RWPE2 (cell line): ENCODE measurements at regions not wholly inside any gene's neighbourhood (a gene's known extent, or its start where the extent isn't known, plus 50 kb on each side); places are given as distances from the start of the nearest gene placed in this dataset.

Experiments
- ATAC-seq: fragments of 200-7000 bp; cut with Tn5 transposase; 3 replicates; pipeline ENCODE4 v1.9.1; 2021; ENCODE audit warnings: low read depth
- DNase-seq: peaks from one replicate; pipeline ENCODE4 v3.0.0-alpha.2; 2020; ENCODE audit warnings: low spot score
- H3K27ac ChIP-seq: fragments of 450-650 bp; 2 replicates; pipeline ENCODE4 v1.5.1; 2017; ENCODE audit warnings: mild to moderate bottlenecking; ENCODE audit not compliant: poor library complexity, severe bottlenecking
- H3K27me3 ChIP-seq: fragments of 250-450 bp; sonication (Bioruptor Pico); 2 replicates; pipeline ENCODE4 v1.5.1; 2021; ENCODE audit warnings: mild to moderate bottlenecking, moderate library complexity; ENCODE audit not compliant: insufficient read depth, poor library complexity, severe bottlenecking
- H3K36me3 ChIP-seq: fragments of 250-450 bp; sonication (Bioruptor Pico); 2 replicates; pipeline ENCODE4 v1.5.1; 2020; ENCODE audit warnings: low read depth, mild to moderate bottlenecking, moderate library complexity
- H3K4me1 ChIP-seq: fragments of 250-450 bp; sonication (Bioruptor Pico); 2 replicates; pipeline ENCODE4 v1.5.1; 2021; ENCODE audit warnings: mild to moderate bottlenecking, moderate library complexity; ENCODE audit not compliant: insufficient read depth, poor library complexity, severe bottlenecking
- H3K4me3 ChIP-seq: fragments of 250-450 bp; sonication (Bioruptor Pico); 2 replicates; pipeline ENCODE4 v1.5.1; 2021; ENCODE audit warnings: mild to moderate bottlenecking, moderate library complexity; ENCODE audit not compliant: severe bottlenecking
- H3K9me3 ChIP-seq: fragments of 250-450 bp; sonication (Bioruptor Pico); 2 replicates; pipeline ENCODE4 v1.5.1; 2021; ENCODE audit warnings: mild to moderate bottlenecking, moderate library complexity; ENCODE audit not compliant: severe bottlenecking
- CTCF ChIP-seq: fragments of 450-650 bp; IDR thresholded peaks from one replicate; pipeline ENCODE4 v1.5.1; 2017; ENCODE audit warnings: mild to moderate bottlenecking, moderate library complexity; ENCODE audit not compliant: poor library complexity, severe bottlenecking

DNA sequence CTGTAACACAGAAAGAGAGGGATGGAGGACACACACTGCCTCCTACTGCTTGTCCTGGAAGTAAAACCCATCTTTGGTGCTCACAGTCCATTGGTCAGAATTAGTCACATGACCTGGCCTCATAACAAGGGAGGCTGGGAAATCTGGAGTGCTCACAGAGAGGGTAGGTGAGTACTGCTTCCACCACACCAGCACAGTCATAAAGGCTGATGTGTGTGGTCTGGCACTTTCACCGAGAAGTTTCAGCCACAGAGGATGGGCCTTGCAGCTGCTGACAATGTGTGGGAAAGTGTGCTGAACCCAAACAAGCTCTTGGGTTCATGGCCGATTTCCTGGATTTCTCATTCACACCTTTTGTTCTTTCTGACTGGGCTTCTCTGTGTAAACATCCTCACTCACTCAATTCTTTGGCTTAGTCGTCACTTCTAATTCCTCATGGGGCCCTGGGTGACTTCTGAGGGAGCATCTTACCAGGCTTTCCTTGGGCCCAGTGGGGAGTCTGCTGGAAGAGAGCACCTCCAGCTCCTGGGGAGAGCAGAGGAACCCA lies 100.7 kb downstream of the ASB7 start:
- ATAC-seq, result peak; percentile 52
- no peak overlapping the region for H3K4me3 ChIP-seq
- H3K9me3 ChIP-seq, result no peaks in the 10 kb centered on the region
- H3K4me1 ChIP-seq, result peaks cover 26% of the 10 kb centered on the region
- peak; percentile 59 for DNase-seq
- H3K36me3 ChIP-seq, result no peaks in the 10 kb centered on the region
- no peaks in the 10 kb centered on the region for H3K27me3 ChIP-seq
- TF ChIP-seq CTCF, result peak; percentile 22
- peak overlapping the region; percentile 53 for H3K27ac ChIP-seq

- no peak for TF ChIP-seq CTCF
- no peak overlapping the region for H3K4me3 ChIP-seq
- H3K36me3 ChIP-seq, result no peaks in the 10 kb centered on the region
- H3K9me3 ChIP-seq, result no peaks in the 10 kb centered on the region
- H3K27me3 ChIP-seq, result no peaks in the 10 kb centered on the region
- peak overlapping the region; percentile 53 for H3K27ac ChIP-seq
- DNase-seq (peak; percentile 44), ATAC-seq (no peak)
- H3K4me1 ChIP-seq, result peaks cover 26% of the 10 kb centered on the region
These were observed 101.3 kb downstream of the ASB7 start for GRCh38 chr15:100703671-100704070.

DNA sequence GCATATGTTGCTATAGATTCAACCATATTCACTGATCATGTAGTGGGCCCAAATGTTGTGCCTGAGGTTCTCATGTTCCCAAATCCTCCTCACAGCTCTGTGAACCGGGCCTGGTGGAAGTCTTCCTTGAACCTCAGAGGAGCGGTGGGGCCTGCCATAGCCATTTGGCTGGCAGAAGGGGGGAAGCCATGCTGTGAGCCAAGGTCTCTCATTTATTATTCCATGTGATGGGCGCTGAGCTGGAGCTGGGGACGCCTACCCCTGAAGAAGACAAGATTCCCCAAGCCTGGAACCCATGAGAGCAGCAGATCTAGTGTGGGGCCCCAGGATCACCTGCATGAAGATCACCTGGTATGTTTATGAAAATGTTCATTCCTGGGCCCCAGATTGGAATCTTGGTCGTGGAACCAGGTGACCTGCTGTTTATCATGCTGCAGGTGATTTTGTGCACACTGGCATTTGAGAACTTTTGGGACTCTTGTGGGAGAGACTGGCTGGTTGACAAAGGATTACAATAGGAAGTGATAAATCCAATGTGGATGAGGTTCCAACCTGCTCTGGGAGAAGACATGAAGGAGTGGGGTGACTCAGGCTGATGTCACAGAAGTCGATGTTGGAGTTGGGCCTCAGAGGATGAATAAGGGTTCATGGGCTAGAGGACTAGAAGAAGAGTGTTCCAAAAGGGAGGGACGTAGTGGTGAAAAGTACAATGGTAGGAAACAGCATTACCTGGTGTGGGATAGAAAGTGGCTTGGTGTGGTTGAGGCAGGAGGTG lies 102.1 kb downstream of the ASB7 start:
- peak overlapping the region; percentile 53 for H3K27ac ChIP-seq
- no peaks in the 10 kb centered on the region for H3K27me3 ChIP-seq
- H3K36me3 ChIP-seq, result no peaks in the 10 kb centered on the region
- H3K4me1 ChIP-seq, result peaks cover 26% of the 10 kb centered on the region
- peak; percentile 79 for DNase-seq
- no peaks in the 10 kb centered on the region for H3K9me3 ChIP-seq
- no peak overlapping the region for H3K4me3 ChIP-seq
- peak; percentile 89 for ATAC-seq
- no peak for TF ChIP-seq CTCF

DNA sequence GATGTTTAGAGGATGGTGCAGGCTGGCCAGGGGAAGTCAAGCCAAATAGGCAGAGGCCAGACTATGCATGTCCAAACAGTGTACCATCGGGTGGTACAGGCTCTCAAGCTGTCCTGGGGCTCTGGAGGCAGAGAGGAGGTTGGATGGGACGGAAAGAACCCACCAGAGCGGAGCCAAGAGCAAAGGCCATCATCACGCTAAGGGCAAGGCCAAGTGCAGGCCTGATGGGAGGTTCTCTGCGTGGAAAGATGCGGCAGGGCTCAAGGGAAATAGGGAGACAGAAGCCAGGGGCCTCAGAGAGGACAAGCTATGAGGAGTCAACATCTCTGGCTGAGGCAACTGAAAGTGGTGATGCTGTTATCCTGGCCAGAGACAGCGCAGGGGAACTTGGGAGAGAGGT lies 102.7 kb downstream of the ASB7 start:
- no peaks in the 10 kb centered on the region for H3K27me3 ChIP-seq
- TF ChIP-seq CTCF, result no peak
- H3K4me1 ChIP-seq, result peaks cover 26% of the 10 kb centered on the region
- no peaks in the 10 kb centered on the region for H3K36me3 ChIP-seq
- no peak overlapping the region for H3K4me3 ChIP-seq
- ATAC-seq (peak; percentile 21), DNase-seq (no peak)
- peak overlapping the region; percentile 53 for H3K27ac ChIP-seq
- H3K9me3 ChIP-seq, result no peaks in the 10 kb centered on the region

DNA sequence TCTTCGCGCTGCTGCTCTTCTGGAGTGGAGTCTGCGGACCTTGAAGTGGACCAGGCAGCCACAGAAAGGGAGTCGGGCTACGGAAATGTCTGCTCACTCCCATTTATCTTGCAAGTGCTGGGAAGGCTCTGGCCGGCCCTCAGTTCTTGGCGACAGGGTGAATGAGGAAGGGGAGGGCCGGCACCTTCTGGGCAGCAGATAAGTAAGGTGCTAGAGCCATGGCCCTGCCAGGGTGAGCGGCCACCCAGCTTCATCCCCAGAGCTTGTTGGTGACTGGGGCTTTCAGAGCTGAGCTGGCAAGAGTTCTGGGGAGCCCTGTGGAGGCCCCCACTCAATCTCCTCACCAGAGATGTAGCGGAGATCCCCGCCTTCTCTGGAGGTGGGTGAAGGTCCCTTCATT lies 103.5 kb downstream of the ASB7 start:
- no peaks in the 10 kb centered on the region for H3K9me3 ChIP-seq
- no peak overlapping the region for H3K4me3 ChIP-seq
- H3K27me3 ChIP-seq, result no peaks in the 10 kb centered on the region
- H3K4me1 ChIP-seq, result peaks cover 26% of the 10 kb centered on the region
- no peak for TF ChIP-seq CTCF
- ATAC-seq (no peak), DNase-seq (peak; percentile 60)
- peak overlapping the region; percentile 53 for H3K27ac ChIP-seq
- H3K36me3 ChIP-seq, result no peaks in the 10 kb centered on the region
